ENCODE measurements at regions not wholly inside any gene's neighbourhood (a gene's known extent, or its start where the extent isn't known, plus 50 kb on each side); places are given as distances from the start of the nearest gene placed in this dataset.
"Not testable (repeated sequence)": the region's sequence is repeated elsewhere in the genome, so short reads cannot be mapped to it uniquely, and the experiment has no call there.

GRCh38 chr10:10734356-10735064, 283.2 kb upstream of the CELF2 start:
- no peak for DNase-seq

GRCh38 chr10:10745291-10745690, 272.4 kb upstream of the CELF2 start:
- DNase-seq = no peak

- no peak for DNase-seq
These were observed 262.2 kb upstream of the CELF2 start for GRCh38 chr10:10755490-10755889.

GRCh38 chr10:10758306-10758705, 259.4 kb upstream of the CELF2 start:
- no peak for DNase-seq

GRCh38 chr10:10759806-10760205, 257.9 kb upstream of the CELF2 start:
- not testable (repeated sequence) for DNase-seq

- no peak for DNase-seq
These were observed 252.7 kb upstream of the CELF2 start for GRCh38 chr10:10765017-10765416.

- DNase-seq = no peak
These were observed 245.3 kb upstream of the CELF2 start for GRCh38 chr10:10772411-10772810.

- no peak for DNase-seq
These were observed 244.7 kb upstream of the CELF2 start for GRCh38 chr10:10772874-10773508.

- no peak for DNase-seq
These were observed 243.3 kb upstream of the CELF2 start for GRCh38 chr10:10774416-10774815.

- DNase-seq = no peak
These were observed 241.3 kb upstream of the CELF2 start for GRCh38 chr10:10776363-10776762.

- no peak for DNase-seq
These were observed 240.4 kb upstream of the CELF2 start for GRCh38 chr10:10777279-10777678.

GRCh38 chr10:10777723-10778122, 239.9 kb upstream of the CELF2 start:
- no peak for DNase-seq

GRCh38 chr10:10778959-10779358, 238.7 kb upstream of the CELF2 start:
- no peak for DNase-seq

- no peak for DNase-seq
These were observed 238.2 kb upstream of the CELF2 start for GRCh38 chr10:10779511-10779910.

- DNase-seq = no peak
These were observed 236.9 kb upstream of the CELF2 start for GRCh38 chr10:10780746-10781145.

- no peak for DNase-seq
These were observed 235.1 kb upstream of the CELF2 start for GRCh38 chr10:10782603-10783002.

GRCh38 chr10:10785627-10786026, 232.0 kb upstream of the CELF2 start:
- DNase-seq = no peak

- no peak for DNase-seq
These were observed 231.3 kb upstream of the CELF2 start for GRCh38 chr10:10786109-10787090.

- DNase-seq = no peak
These were observed 230.1 kb upstream of the CELF2 start for GRCh38 chr10:10787586-10787985.

- DNase-seq = no peak
These were observed 228.9 kb upstream of the CELF2 start for GRCh38 chr10:10788761-10789160.

GRCh38 chr10:10791869-10792268, 225.8 kb upstream of the CELF2 start:
- no peak for DNase-seq

GRCh38 chr10:10792681-10793080, 225.0 kb upstream of the CELF2 start:
- DNase-seq = no peak

GRCh38 chr10:10794046-10794445, 223.6 kb upstream of the CELF2 start:
- DNase-seq = no peak

GRCh38 chr10:10794791-10795191, 222.9 kb upstream of the CELF2 start:
- no peak for DNase-seq
